Endothelial cell of umbilical vein (primary cell): ENCODE measurements at regions not wholly inside any gene's neighbourhood (a gene's known extent, or its start where the extent isn't known, plus 50 kb on each side); places are given as distances from the start of the nearest gene placed in this dataset.

ENCODE experiments used
- BruUV-seq: library from RNA; stranded (reverse); fragments of 400-500 nt; replicated peaks from 2 replicates; lab custom pipeline; 2021; lab: Mats Ljungman, UMichigan
- CTCF ChIA-PET: fragments of 300-600, 350-600 bp; sonication (Branson Sonifier 250); formaldehyde crosslinking; loops from one replicate; lab custom pipeline; 2021; ENCODE audit warnings: antibody characterized with exemption, inconsistent platforms; lab: Charles Lee
- POLR2A ChIA-PET: fragments of 300-600, 350-600 bp; sonication (Branson Sonifier 250); formaldehyde crosslinking; loops from one replicate; lab custom pipeline; 2021; ENCODE audit warnings: antibody characterized with exemption, inconsistent platforms; lab: Charles Lee
- DNase-seq: peaks from one replicate; pipeline ENCODE4 v3.0.0-alpha.2; 2011; ENCODE audit warnings: low read depth, low spot score
- FAIRE-seq: peaks from 2 replicates; lab custom pipeline; 2011; peaks lifted over from hg19 to GRCh38; lab: Jason Lieb, UNC
- H2AFZ ChIP-seq: 2 replicates; pipeline ENCODE4 v1.6.0; 2012; ENCODE audit warnings: low read depth, low read length, control low read depth, inconsistent platforms
- H3K27ac ChIP-seq: 2 replicates; pipeline ENCODE4 v1.5.1; 2011; ENCODE audit warnings: low read depth, mild to moderate bottlenecking, control low read depth, low read length, moderate library complexity; ENCODE audit not compliant: insufficient read depth
- H3K27me3 ChIP-seq, 2 experiments: 2 replicates each; pipeline versions ENCODE4 v1.6.0 to v1.6.1; 2011; ENCODE audit warnings: low read length in 2 of 2, mixed read lengths in 1 of 2; ENCODE audit not compliant: control insufficient read depth in 2 of 2, insufficient read depth in 2 of 2
- H3K36me3 ChIP-seq, 2 experiments: 2 replicates in 1 of 2; 3 replicates in 1 of 2; pipeline ENCODE4 v1.5.1; 2011; ENCODE audit warnings: low read length in 2 of 2, mild to moderate bottlenecking in 1 of 2, moderate library complexity in 1 of 2; ENCODE audit not compliant: control insufficient read depth in 2 of 2, insufficient read depth in 2 of 2; ENCODE audit errors: extremely low read depth in 1 of 2
- H3K4me1 ChIP-seq: 3 replicates; pipeline ENCODE4 v1.5.1; 2011; ENCODE audit warnings: mild to moderate bottlenecking, low read length; ENCODE audit not compliant: control insufficient read depth, insufficient read depth; ENCODE audit errors: extremely low read depth
- H3K4me2 ChIP-seq: 2 replicates; pipeline ENCODE4 v1.6.1; 2011; ENCODE audit warnings: low read length, control low read depth, mixed read lengths; ENCODE audit not compliant: insufficient read depth
- H3K4me3 ChIP-seq, 3 experiments: fragments of 200-600 bp in 1 of 3; sonication (generic), shearing (Covaris generic) in 1 of 3; replicated peaks in 1 of 3; 2 replicates each; pipeline ENCODE4 v1.5.1; 2011 to 2016; ENCODE audit warnings: control low read depth in 3 of 3, low read length in 3 of 3, mild to moderate bottlenecking in 2 of 3, inconsistent platforms in 1 of 3, low read depth in 1 of 3, moderate library complexity in 1 of 3; ENCODE audit not compliant: insufficient read depth in 1 of 3
- H3K79me2 ChIP-seq: 2 replicates; pipeline ENCODE4 v1.6.0; 2012; ENCODE audit warnings: low read length, inconsistent platforms; ENCODE audit not compliant: control insufficient read depth, insufficient read depth
- H3K9ac ChIP-seq: replicated peaks from 2 replicates; pipeline ENCODE3; 2011; ENCODE audit warnings: low read length, control low read depth; ENCODE audit not compliant: insufficient read depth; ENCODE audit errors: extremely low read depth
- H3K9me1 ChIP-seq: replicated peaks from 3 replicates; pipeline ENCODE4 v1.6.0; 2011; ENCODE audit warnings: mild to moderate bottlenecking, low read length; ENCODE audit not compliant: control insufficient read depth, insufficient read depth; ENCODE audit errors: extremely low read depth
- H3K9me3 ChIP-seq: replicated peaks from 2 replicates; pipeline ENCODE4 v1.5.1; 2012; ENCODE audit warnings: low read length, inconsistent platforms; ENCODE audit not compliant: control insufficient read depth, insufficient read depth
- H4K20me1 ChIP-seq: replicated peaks from 2 replicates; pipeline ENCODE3; 2011; ENCODE audit warnings: mild to moderate bottlenecking, low read length; ENCODE audit not compliant: control insufficient read depth, insufficient read depth; ENCODE audit errors: extremely low read depth
- CTCF ChIP-seq, 2 donors: IDR thresholded peaks; 1 replicate in 1 of 2; 2 replicates in 1 of 2; pipeline ENCODE4 v1.5.1; 2011; ENCODE audit warnings: low read length in 2 of 2, mild to moderate bottlenecking in 2 of 2, moderate library complexity in 2 of 2, control low read depth in 1 of 2, inconsistent platforms in 1 of 2, low read depth in 1 of 2; ENCODE audit not compliant: insufficient read depth in 1 of 2; ENCODE audit errors: extremely low read depth in 1 of 2
- EZH2 ChIP-seq: IDR thresholded peaks from 2 replicates; pipeline ENCODE4 v1.6.1; 2012; ENCODE audit warnings: borderline replicate concordance, low read depth, mild to moderate bottlenecking, moderate library complexity, low read length, inconsistent platforms; ENCODE audit not compliant: severe bottlenecking
- FOS ChIP-seq: IDR thresholded peaks from 2 replicates; pipeline ENCODE4 v1.6.1; 2011; ENCODE audit warnings: mild to moderate bottlenecking, low read length, moderate library complexity, borderline replicate concordance; ENCODE audit not compliant: insufficient read depth
- GATA2 ChIP-seq: IDR thresholded peaks from 2 replicates; pipeline ENCODE4 v1.7.0; 2011; ENCODE audit warnings: low read depth, mild to moderate bottlenecking, moderate library complexity, mixed read lengths, low read length; ENCODE audit not compliant: insufficient read length, insufficient read depth
- JUN ChIP-seq: IDR thresholded peaks from 2 replicates; pipeline ENCODE4 v1.6.1; 2011; ENCODE audit warnings: borderline replicate concordance, low read depth; ENCODE audit not compliant: insufficient read length, insufficient read depth
- MAX ChIP-seq: IDR thresholded peaks from 2 replicates; pipeline ENCODE4 v1.6.1; 2011; ENCODE audit not compliant: insufficient read depth, insufficient read length
- MYC ChIP-seq: IDR thresholded peaks from one replicate; pipeline ENCODE4 v1.6.1; 2011; ENCODE audit warnings: mild to moderate bottlenecking, low read depth, low read length
- POLR2A ChIP-seq: IDR thresholded peaks from 2 replicates; pipeline ENCODE4 v1.6.1; 2012; ENCODE audit warnings: low read depth, mild to moderate bottlenecking, control low read depth, low read length
- POLR2AphosphoS5 ChIP-seq: IDR thresholded peaks from 2 replicates; pipeline ENCODE4 v1.6.1; 2012; ENCODE audit warnings: low read depth, mild to moderate bottlenecking, control low read depth, low read length, moderate library complexity; ENCODE audit not compliant: insufficient read depth
- dilution Hi-C: fragments of 300-500 bp; cut with MboI; formaldehyde crosslinking; loops from one replicate; pipeline ENCODE4 v1.15.0; 2019; ENCODE audit warnings: low sequenced_read_pairs; ENCODE audit not compliant: extremely low pct_ligation_motif_present
- intact Hi-C: fragments of 100-400 bp; cut with micrococcal nuclease; formaldehyde crosslinking; loops from one replicate; pipeline ENCODE4 v1.10.0; 2022

GRCh38 chrX:30957753-30958152 lies 68.7 kb upstream of the TAB3 start:
- Histone ChIP-seq H3K9me3 (no peaks in the 10 kb centered on the region), H3K27ac (no peak overlapping the region), H3K9ac (no peak overlapping the region), H3K4me3 (no peak overlapping the region), H3K4me2 (no peak overlapping the region), H4K20me1 (no peaks in the 10 kb centered on the region), H3K4me1 (no peaks in the 10 kb centered on the region), H2AFZ (no peak overlapping the region), H3K9me1 (no peaks in the 10 kb centered on the region), H3K27me3 (no peaks in the 10 kb centered on the region), H3K36me3 (no peaks in the 10 kb centered on the region), H3K79me2 (no peaks in the 10 kb centered on the region)
- CTCF ChIA-PET = no interaction called here
- POLR2A ChIA-PET = no interaction called here
- BruUV-seq = no TSS peak
- FAIRE-seq (no peak), DNase-seq (no peak)
- intact Hi-C loops = no loop called here
- TF ChIP-seq CTCF (IDR thresholded peaks at IDR 0.05; ENCODE audit: extremely low read depth in 1 of 2, insufficient read depth in 1 of 2, low read depth in 1 of 2, low read length in 2 of 2) = no peak
- dilution Hi-C loops = no loop called here

- H4K20me1 ChIP-seq = no peaks in the 10 kb centered on the region
- H3K9ac ChIP-seq = no peak overlapping the region
- POLR2A ChIA-PET = no interaction called here
- dilution Hi-C loops = no loop called here
- H3K27me3 ChIP-seq = no peaks in the 10 kb centered on the region
- H3K9me1 ChIP-seq = no peaks in the 10 kb centered on the region
- H3K27ac ChIP-seq = no peak overlapping the region
- intact Hi-C loops = no loop called here
- FAIRE-seq (no peak), DNase-seq (no peak)
- no TSS peak for BruUV-seq
- no peak overlapping the region for H3K4me2 ChIP-seq
- H3K4me1 ChIP-seq = no peaks in the 10 kb centered on the region
- no peak overlapping the region for H3K4me3 ChIP-seq
- TF ChIP-seq CTCF (IDR thresholded peaks at IDR 0.05; ENCODE audit: extremely low read depth in 1 of 2, insufficient read depth in 1 of 2, low read depth in 1 of 2, low read length in 2 of 2) (no peak), POLR2AphosphoS5 (no peak), GATA2 (no peak), EZH2 (no peak), MAX (no peak), JUN (no peak), FOS (no peak), MYC (no peak), POLR2A (no peak)
- H3K36me3 ChIP-seq = no peaks in the 10 kb centered on the region
- no peak overlapping the region for H2AFZ ChIP-seq
- no peaks in the 10 kb centered on the region for H3K79me2 ChIP-seq
- H3K9me3 ChIP-seq = no peaks in the 10 kb centered on the region
- CTCF ChIA-PET = no interaction called here
These were observed 66.6 kb upstream of the TAB3 start for GRCh38 chrX:30955687-30956086.
